ENCODE measurements at regions not wholly inside any gene's neighbourhood (a gene's known extent, or its start where the extent isn't known, plus 50 kb on each side); places are given as distances from the start of the nearest gene placed in this dataset.
"Not testable (repeated sequence)": the region's sequence is repeated elsewhere in the genome, so short reads cannot be mapped to it uniquely, and the experiment has no call there.

DNA sequence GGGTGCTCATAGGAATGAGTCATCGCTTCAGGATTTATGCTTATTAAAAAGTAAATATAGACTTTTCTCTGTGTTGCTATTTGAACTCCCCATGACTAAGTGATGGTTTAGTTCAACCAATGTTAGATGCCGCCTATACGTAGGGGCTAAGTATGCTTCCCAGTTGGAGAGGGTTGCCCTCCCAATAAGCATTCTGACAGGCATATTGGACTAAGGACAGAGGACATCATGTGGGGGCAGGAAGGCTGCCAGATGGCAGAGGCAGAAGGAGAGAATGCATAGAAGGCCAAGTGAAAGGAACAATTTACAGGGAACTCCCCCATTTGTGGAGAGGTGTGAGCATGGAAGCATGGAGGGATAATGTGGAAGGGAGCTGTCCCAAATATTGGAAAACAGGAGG lies 318.4 kb upstream of the OBI1 start:
- DNase-seq = no peak

DNA sequence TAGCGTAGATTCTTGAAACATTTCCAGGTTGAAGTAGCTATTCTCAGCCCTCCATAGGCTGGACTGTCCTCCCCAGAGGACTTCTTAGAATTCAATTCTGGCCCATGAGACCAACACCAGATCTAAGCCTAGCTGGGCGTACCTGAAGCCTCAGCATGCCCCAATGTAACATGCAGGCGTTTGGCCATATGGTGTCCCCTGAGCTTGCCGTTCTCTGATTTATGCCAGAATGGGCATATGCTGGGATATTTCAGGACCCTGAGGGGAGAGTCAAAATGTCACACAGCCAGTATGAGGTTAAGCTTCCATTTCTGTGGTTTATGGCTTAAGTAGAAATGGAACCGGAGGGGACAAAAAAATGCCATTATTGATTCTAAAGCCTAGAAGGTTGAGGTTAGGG lies 317.7 kb upstream of the OBI1 start:
- DNase-seq = no peak

DNA sequence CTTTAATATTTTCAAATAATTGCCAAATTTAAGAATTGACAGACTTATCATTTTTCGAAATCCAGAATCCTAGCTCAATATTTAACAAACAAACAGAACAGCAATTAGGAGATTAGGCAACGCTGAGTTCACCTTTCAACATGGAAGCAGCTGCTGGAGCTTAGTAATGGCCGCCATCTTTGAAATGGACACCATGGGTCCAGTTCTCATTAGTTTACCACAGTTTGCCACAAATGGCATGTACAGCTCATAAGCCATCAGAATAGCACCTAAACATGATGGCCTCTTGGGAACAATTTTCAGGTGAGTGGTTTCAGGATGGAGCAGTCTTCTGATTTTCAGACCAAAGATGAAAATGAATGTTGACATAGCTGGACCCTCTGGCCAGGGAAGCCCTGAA lies 313.6 kb upstream of the OBI1 start:
- no peak for DNase-seq

DNA sequence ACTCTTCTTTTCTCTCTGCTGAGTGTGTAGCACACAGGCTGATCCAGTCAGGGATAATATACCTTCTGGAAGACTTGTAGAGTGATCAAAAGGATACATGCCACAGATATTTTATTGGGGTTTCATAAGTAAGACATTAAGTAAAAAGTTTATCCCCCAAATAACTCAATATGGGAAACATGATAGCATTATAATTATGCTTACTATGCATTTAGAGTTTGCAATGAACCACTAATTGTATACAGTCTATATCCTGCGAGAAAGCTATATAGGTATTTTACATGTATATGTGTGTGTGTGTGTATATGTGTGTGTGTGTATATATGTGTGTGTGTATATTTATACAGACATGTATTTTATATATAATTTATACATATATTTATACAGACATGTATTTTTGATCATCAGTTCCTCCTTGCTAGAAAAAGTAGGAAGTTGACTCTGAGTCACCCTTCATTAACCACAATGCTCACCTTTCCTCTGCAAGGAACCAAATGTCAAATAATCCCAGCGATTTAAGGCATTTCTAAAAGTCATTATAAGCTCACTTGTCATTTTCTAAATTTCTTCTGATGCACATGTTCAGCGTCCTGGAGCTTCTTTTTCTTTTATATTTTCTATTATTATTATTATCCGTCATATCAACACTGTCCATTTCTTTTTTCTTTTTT lies 312.5 kb upstream of the OBI1 start:
- no peak for DNase-seq

DNA sequence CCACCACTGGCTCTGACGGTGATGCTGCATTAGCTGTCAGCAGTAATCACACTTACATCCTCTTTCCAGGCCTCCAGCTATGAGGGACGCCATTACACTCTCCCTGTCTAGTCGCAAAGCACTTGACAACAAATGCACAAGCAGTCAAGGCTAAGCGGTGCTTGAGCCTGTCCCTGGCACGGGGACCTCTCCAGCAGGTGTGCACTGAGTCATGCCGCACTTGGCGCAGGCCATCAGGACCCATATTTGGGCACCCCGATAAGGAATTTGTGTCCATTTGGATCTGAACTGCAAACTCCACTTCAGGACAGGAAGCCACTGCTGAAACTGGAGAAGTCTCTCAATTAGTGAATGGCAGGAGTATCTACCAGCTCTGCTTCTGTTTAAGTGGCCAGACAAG lies 301.9 kb upstream of the OBI1 start:
- no peak for DNase-seq

DNA sequence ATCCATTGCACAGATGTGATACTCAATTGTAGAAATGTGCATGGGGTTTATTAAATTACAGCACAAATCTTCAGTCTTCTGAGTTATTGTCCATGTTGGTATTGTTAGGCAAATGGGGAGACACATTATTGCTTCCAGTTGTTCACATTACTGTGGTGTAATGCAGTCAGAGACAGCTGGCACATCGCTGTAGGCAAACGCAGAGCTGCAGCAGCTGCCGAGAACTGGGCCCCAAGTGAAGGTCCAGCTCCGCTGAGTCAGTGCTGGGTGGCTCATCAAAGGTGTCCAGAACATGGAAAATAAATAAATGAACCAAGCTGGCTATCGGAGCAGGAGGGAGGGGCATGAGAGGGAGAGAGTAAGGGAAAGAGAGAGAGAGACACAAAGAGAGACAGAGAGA lies 299.1 kb upstream of the OBI1 start:
- no peak for DNase-seq

DNA sequence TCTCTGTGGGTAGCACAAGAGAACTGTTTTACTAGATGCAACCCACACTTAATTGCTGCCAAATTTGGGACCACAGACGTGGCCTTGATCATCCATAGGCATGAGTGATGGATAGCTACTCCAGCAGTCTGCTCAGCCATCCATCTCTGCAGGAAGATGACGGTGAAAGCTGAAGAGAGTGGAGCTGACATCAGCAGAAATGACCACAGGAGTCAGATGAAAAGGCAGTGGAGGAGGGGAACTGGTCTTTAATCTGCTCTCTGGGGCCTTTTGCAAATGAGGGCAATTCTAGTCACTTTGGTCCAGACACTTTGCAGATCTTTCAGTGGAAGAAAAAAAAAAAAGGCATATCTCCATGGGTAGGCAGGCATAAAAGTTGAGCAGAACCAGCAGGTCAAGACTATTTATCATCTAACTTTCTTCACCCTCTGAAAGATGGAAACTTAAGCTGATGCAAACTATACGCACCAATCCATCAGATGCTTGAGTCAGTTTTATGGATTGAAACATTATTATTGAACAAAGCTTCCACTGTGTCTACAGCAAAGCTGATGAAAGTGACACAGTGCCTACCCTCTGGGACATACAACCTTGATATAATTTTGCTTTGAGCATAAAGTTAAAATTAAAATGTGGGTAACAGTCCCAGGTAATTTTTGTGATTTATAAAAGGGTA lies 281.6 kb upstream of the OBI1 start:
- DNase-seq = no peak

DNA sequence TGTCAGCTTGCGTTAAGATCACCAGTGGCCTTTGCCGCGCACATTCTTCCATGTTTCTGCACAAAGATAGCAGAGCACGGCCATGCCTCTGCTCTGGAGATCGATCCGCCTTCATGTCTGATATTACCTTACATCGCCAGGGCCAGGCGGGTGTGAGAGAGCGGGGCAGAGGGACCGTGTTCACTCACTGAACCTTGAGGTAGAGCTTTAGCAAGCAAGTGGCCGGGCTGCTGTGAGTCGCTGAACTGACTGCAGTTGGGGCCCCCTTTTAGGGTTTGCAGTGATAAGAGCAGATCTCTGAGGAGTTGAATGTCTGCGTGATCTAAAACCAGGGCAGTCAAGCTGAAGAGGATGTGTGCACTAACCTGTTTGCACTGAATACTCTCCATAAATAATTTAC lies 275.4 kb upstream of the OBI1 start:
- no peak for DNase-seq

DNA sequence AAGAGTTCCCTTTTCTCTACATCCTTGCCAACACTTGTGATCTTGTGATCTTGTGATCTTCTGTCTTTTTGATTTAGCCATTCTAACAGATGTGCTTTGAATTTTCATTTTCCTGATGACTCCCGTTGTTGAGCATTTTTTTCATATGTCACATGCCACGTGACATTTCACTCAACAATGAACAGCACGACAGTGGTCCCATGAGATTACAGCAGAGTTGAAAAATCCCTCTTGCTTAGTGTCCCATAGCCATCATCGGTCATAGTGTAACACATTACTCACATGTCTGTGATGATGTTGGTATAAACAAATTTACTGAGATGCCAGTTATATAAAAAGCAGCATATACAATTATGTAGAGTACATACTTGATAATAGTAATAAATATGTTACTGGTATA lies 256.1 kb upstream of the OBI1 start:
- no peak for DNase-seq

DNA sequence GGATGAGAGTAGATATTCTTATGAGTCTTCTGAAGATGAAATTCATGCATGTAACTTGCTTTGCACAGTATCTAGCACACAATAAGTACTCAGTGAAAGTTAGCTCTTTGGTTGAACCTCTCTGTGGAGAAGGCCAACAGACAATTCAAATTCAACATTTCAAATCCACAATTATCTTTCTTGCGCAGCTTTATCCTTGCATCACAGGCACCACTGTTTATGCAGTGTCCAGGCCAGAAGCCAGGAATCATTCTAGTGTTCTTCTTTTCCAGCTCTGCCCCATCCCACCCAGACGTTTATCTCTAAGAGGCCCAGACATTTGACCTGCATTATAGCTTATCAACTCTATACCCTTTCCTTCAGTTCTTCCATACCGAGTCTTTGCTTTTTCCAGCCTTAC lies 254.7 kb upstream of the OBI1 start:
- no peak for DNase-seq

DNA sequence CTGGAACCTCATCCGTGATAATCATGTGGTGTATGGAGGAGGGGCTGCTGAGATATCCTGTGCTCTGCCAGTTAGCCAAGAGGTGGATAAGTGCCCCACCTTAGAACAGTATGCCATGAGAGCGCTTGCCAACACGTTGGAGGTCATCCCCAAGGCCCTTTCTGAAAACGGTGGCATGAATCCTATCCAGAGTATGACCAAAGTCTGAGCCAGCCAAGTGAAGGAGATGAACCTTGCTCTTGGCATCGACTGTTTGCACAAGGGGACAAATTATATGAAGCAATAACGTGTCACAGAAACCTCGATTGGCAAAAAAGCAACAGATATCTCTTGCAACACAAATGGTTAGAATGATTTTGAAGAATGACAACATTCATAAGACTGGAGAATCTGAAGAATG lies 251.2 kb upstream of the OBI1 start:
- no peak for DNase-seq

DNA sequence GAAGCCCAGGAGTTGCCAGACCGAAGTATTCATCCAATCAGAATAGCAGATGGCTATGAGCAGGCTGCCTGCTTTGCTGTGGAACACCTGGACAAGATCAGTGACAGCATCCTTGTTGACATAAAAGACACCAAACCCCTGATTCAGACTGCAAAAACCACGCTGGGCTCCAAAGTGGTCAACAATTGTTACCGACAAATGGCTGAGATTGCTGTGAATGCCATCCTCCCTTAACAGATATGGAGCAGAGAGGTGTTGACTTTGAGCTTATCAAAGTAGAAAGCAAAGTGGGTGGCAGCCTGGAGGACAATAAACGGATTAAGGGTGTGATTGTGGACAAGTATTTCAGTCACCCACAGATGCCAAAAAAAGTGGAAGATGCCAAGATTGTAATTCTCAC lies 250.3 kb upstream of the OBI1 start:
- DNase-seq = no peak

DNA sequence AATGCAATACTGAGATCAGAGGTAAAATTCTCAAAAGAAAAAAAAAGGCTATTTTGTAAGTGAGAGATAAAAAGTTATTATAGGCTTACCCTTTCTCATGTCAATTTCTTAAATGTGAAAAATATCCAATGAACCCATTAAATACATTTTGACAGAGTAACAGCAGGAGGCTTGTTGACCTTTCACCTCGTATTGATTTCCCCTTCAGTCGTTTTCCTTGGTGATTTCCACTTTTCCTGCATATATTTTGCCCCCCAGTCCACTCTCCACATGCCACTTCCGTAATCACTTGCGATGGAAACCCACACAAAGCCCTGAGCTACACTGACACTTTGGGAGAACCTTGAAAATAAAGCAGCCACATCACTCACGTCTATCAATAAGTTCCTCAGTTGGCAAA lies 248.1 kb upstream of the OBI1 start:
- no peak for DNase-seq

DNA sequence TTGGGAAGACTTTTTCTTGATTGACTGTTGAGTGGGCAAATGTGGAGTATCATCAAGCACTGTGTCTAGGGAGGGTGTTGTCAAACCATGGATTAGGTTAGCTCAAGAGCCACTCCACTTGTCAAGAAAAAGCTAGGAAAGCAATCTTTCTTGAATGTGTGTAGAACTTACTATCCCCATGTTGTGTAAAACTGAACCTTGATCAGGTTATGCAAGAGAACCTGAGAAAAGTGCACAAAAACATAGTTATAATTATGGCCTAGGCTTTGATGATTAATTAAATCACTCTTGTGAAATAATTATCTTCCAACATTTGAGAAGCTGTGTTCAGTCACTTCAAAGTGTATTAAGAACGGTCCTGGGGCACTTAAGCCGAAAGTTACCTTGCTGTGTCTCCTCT lies 238.2 kb upstream of the OBI1 start:
- DNase-seq = no peak

DNA sequence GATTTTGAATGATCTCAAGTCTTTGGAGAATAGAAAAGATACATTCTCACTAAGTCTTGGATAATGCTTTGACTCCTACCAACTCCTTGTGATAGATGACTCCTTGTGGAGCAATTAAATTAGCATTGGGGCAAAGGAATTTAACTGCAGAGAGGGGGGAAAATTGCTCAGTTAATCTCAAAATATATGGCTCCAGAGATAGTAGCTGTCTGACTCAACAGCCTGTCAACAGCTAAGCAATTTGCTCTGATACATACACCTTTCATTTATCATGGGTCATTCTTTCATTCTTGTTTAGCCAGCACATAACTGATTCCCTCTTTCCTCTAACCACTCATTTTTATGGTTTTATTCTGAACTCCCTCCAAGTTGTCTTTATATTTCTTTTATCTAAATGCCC lies 225.6 kb upstream of the OBI1 start:
- no peak for DNase-seq

DNA sequence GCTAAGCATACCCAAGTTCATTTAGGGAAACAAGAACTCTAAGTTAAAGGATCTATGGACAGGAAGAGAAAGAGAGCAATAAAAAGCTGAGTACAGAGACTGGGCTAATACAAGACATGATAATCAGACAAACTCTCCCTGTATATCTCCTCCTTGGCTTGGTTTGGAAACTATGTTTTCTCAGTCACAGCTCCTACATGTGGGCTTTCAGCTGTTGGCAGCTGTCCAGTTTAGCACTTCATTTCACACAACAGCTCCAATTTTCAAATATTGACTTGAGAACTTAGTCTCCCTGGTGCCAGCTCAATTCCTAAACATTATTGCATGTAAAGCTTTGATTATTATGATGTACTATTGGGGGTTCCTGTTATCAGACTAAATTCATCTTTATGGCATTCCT lies 222.8 kb upstream of the OBI1 start:
- no peak for DNase-seq

DNA sequence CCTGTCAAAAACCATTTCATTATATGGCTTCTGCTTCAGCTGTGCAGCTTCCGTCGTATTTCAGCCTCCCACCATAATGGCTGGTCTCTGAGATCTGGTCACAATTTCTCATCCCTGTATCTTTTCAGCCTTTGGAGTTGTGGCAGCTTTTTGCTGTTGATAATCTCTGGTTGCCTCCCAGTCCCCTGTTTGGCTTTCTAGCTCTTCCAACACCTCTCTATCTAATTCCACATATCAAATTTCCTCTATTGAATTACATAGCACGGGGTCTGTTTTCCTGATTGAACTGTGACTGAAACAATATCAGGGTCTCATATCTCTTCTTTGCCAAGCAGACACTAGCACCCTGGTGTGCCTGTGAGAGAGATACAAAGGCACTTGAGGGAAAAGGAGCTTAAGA lies 222.1 kb upstream of the OBI1 start:
- no peak for DNase-seq

DNA sequence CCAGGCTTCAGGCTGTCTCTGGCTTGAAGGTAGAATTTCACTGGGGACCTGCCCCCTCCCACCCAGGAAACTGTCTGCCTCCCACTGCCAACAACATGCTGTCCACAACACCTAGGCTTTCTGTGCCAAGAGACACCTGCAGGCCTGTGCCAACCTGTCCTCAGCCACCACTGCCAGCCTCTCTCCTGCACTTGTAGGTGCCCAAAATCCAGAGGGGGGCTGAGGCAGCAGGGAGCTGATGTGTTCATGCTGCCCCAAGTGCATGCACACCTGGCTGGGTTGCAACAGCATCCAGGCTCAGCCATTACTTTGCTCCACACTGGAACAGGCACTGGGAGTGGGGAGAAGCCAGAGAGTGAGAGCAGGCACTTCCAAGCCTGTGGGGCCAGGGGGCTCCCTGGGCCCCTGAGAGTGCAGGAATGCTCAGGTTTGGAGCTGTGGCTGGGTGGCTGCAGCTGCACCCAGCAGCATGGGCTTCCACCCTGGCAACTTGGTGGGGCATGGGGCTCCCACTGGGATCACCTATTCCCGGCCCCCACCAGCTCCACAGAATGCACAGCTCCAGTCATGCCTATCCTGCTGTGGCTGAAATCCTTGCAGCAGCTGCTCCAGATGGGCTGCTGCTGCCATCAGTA lies 218.1 kb upstream of the OBI1 start:
- no peak for DNase-seq

DNA sequence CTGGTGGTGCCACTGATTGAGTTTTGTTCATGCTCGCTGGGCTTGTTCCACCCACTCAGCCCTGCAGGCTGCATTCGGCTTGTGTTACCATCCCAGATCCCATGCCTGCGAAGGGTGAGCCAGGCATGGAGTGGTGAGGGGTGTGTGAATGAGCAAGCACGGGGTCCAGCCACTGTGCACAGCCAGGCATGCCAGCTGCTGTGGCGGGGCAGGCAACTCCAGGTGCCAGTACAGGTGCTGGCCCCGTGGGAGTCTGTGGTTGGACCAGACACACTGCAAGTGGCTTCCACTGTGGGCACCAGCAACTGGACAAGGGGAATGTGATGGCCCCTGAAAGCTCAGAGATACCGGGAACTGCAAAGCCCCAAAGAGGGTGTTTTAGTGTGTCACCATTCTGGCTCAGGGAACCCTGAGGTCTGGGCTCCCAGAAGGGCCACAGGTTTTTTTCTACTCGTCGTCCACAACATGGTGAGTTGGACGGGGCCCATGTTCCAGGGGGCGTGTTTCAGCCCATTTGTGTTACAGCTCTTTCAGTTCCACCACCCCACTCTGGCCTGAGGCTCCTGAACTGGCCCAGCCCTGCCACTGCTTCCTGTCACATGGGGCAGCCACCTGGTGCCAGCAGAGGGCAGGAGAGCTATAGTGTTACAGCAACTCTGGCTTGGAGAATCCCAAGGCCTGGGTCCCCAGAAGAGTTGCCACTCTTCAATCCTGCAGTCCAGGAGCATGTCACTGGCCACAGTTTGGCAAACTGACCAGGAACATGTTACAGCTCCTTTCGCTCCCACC lies 217.0 kb upstream of the OBI1 start:
- no peak for DNase-seq

DNA sequence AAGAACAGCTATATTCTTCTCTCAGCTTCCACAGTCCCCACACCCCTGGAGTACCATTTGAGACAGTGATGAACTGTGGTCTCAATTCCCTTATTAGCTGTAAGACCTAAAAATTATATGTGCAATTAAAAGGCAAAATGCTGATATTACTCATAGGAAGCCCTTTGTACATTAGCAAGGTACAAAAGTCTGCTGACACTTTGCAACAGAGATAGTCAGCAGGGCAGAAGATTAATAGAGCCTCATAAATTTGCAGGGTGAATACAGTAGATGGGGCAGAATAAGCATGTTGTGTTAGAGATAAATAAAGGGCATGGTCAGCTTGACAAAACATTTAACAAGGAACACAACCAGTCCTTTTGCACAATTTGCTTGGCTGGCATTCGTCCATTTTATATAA lies 210.0 kb upstream of the OBI1 start:
- DNase-seq = no peak

DNA sequence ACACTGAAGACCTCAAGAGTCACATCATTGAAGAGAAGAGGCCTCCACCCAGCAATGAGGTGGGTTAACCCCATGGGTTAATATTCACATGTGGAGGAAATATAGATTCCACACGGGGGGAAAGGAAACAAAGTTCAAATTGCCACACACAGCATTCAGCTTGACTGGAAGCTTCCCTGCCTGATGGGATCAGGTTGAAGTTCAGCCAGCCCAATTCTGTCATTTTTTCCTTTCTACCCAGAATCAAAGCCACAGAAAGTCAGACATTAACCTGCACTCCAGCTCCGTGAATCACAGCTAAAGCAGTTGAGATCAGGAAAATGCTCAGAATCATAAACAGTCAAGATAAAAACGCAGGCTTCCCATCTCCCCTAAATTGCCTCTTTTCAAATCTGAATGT lies 208.7 kb upstream of the OBI1 start:
- no peak for DNase-seq

DNA sequence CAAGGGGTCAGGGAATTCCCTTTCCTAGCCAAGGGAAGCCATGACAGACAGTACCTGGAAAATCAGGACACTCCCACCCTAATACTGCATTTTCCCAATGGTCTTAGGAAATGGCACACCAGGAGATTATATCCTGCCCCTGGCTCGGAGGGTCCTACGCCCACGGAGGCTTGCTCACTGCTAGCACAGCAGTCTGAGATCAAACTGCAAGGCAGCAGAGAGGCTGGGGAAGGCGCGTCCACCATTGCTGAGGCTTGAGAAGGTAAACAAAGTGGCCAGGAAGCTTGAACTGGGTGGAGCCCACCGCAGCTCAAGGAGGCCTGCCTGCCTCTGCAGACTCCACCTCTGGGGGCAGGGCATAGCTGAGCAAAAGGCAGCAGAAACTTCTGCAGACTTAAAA lies 207.1 kb upstream of the OBI1 start:
- DNase-seq = not testable (repeated sequence)

DNA sequence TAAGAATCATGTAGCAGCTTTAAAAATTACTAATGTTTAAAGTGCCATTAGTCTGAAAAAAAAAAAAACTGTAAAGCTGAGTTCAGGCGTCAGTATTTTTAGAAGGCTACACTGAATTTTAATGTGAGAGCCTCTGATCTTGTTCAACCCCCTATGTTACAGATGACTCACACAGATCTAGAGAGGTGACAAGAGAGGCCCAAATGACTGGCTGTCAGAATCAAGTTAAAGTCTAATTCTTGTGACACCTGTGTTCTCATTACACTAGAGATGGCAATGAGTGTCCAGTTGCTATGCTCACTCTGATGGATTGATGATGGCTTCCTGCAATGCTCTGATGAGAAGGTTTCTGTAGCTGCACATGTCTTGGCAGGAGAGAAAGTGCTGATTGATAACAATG lies 203.5 kb upstream of the OBI1 start:
- DNase-seq = no peak

DNA sequence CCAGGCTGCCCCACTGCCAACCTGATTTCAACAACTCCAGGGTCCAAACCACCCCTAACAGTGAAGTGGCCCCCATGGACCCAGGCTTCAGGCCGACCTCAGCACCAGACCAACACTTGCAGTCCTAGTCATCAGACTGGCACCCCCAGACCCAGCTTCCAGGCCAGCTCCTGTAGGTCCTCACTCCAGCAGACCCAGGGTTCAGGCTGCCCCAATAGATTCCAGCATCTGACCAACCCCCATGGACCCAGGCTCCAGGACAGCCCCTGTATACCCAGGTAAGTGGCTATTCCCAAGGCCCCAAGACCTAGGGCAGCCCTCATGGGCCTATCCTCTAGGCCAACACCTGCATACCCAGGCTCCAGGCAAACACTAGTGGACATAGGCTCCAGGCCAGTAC lies 193.8 kb upstream of the OBI1 start:
- DNase-seq = no peak

Measured in activated CD8-positive, alpha-beta memory T cell treated with anti-CD3 and anti-CD28 coated beads, Interleukin-2, amount 50 U/mL, for 4 hours (primary cell).